LHCN-M2 (cell line): ENCODE measurements at regions not wholly inside any gene's neighbourhood (a gene's known extent, or its start where the extent isn't known, plus 50 kb on each side); places are given as distances from the start of the nearest gene placed in this dataset.

Experiments used
- DNase-seq: peaks from one replicate; pipeline ENCODE4 v3.0.0-alpha.2; 2012; ENCODE audit warnings: low read depth

GRCh38 chr20:52736507-52736906, 235.7 kb upstream of the TSHZ2 start:
- no peak for DNase-seq

DNA sequence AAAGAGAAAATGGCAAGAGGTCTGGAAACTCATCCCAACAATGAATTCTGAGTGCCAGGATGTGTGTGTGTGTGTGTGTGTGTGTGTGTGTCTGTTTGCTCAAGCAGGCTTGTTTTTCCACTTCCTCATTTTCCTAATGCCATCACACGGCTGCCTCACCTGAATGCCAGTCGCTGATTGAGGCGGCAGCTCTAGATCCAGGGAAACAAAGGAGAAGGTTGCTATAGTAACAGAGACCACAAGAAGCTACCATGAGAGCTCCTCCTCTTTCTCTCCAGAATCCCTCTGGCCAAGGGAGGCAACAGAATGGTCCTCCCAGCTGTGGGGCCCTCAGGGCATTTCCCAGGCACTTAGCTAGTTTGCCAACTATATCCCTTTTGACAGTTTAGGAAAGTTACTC, 241.1 kb upstream of the TSHZ2 start:
- DNase-seq = no peak

DNA sequence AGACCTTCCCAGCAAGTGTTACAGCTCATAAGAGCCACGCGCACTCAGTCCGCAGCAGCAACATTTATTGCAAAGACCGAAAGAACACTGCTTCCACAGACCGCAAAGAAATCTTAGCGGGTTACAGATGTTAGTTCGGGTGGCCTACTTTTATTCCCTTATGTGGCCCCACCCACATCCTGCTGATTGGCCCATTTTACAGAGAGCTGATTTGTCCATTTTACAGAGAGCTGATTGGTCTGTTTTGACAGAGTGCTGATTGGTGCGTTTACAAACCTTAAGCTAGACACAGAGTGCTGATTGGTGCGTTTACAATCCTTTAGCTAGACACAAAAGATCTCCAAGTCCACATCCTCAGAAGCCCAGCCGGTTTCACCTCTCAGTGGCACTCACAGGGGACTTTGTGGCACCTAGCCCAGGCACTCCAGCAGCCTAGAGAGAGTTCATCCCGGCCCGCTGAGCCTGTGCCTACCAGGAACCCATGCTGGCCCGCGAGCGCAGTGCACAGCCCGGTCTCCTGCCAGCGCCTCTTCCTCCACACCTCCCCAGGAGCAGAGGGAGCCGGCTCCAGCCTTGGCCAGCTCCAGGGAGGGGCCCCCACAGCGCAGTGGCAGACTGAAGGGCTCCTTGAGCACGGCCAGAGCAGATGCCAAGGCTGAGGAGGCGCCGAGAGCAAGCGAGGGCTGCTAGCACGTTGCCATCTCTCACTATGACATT, 244.3 kb upstream of the TSHZ2 start:
- DNase-seq = no peak

GRCh38 chr20:52724541-52724940, 247.6 kb upstream of the TSHZ2 start:
- DNase-seq = no peak

GRCh38 chr20:52722926-52723688, 249.1 kb upstream of the TSHZ2 start:
- DNase-seq = no peak

- no peak for DNase-seq
Observed at GRCh38 chr20:52708137-52708536, 264.0 kb upstream of the TSHZ2 start.

- no peak for DNase-seq
Observed at GRCh38 chr20:52704553-52704952, 267.6 kb upstream of the TSHZ2 start.

DNA sequence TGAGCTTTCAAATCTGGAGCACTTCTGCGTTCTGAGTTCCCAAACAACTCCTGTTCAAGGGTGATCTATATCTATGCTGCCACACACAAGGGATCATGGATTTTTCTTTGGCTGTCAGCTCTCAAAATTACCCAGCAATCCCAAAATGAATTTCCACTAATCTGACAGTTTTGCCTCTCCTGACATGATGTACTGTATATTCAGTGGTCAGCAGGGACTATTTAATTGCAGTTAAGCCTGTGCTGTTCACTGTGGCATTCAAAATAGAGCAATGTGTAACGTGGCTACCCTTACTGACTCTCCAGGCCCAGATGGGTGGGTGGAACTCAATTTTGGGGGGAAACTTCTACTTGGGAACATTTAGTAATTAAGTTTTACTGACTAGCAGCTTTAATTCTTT, 283.8 kb upstream of the TSHZ2 start:
- DNase-seq = no peak

- DNase-seq = peak; percentile 11
Observed at GRCh38 chr20:52684905-52685304, 287.3 kb upstream of the TSHZ2 start.

DNA sequence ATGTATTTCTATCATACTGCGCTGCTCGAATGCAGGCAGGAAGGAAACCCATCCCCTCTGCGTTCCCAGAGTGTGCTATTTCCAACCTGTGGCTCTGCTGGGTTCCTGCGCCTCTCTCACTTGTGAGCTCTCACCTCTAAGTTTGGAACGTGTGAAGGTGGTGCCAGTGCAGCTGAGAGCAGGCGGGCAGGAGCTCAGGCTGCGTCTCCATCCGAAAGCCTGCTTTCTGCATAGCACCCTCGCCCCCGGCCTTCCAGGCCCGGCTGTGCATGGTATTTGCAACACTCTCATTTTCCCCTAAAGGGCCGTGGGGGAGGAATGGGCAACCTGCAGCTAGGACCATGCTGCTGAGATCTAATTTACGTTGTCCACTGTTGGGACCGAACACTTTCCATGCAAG, 288.0 kb upstream of the TSHZ2 start:
- DNase-seq = no peak

DNA sequence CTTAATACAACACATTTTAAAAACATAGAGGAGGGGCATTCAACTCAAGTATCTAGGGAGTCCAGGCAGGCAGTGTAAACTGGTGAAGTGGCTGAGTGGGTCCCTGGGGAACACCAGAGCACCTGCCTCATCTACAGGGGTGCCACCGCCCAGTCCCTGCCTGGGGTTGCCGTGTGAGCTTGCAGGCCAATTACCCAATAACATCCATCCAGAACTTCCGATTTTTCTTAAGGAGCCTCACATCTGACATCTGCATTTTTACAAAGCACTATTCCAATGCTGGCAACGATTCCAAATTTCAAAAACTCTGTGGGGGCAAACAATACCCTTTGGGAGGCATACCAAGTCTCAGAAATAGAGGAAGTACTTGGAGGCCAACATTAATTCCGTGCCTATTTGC, 288.4 kb upstream of the TSHZ2 start:
- DNase-seq = no peak

DNA sequence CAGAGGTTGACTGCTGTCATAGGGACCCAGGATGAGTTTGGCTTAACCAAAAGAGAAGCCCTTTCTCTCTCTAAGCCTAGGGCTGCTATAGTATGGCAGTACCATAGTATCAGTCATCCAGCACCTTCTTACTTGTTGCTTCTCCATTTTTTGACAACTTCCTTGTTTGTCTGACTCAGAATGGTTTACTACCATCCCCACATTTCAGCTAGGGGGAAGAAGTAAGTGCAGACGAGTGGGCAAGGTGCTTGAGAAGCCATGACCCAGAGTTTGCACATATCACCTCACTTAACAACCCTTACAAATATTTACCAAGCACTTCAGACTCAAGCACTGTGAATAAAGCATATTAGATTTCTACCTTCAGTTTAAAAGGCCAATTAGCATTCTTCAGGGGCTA, 289.9 kb upstream of the TSHZ2 start:
- DNase-seq = no peak

DNA sequence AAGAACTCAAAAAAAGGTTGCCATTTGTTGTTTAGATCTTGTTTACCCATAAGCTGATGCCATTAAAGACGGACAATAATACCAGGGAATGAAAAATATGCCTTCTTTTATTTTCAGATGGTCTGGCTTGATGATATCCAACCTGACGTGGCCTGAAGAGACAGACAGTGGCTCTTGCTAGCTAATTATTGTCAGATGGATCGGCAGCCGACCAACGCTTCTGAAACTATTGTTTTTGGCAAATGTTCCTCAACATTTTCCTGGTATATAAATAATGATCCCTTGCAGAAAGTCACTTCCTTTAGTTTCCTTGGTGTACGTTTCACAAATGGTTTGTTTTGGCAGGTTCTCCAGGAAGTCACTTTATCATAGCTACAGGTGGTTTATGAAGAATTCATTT, 290.9 kb upstream of the TSHZ2 start:
- no peak for DNase-seq

DNA sequence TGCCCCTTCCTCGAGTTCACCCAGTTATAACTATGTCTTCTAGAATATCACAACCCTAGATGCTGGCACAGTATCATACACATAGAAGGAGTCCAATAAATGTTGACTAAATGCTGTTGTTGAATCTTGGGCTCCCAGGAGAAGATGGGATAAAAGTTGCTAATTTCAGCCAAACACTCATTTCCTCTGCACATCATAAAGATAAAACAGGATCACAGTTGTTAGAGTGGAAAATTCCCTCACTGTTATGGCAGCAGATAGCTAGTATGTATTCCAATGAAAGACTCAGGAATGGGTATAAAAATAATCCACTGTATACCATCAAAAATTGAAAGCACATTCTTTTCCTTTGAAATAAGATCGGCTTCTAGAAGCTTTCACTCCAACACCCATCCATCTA, 294.9 kb upstream of the TSHZ2 start:
- no peak for DNase-seq

DNA sequence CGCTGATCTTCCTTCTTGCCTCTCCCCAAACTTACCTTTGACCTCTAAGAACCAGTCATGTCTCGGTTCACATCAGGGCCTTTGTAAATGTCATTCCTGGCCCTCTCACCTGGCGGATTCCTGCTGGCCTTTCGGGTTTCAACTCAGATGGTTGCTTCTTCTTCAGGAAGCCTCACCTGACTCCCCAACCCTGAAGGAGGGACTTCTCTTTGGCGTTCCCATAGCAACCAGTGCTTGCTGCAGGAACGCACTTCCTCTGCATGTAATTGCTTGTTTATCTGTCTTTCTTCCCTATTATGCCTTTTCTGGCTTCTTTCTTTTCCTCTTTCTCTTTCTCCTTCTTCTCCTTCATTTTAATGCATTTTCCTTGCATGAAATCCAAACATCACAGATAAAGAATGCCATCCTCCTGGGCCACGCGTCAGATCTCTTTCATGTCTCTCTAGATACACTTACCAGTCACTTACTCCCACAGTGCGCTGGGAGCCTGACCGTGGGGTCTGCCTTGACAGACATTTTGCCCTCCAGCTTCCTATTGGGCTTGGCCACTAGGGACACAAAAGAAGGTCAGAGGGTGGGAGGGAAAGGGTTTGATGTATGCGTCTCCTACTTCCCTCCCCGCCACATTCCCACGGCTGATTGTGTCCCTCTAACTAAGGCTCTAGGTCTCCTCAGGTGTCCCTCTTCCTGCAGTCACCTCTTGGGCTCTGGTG, 295.7 kb upstream of the TSHZ2 start:
- no peak for DNase-seq

GRCh38 chr20:52675375-52675774, 296.8 kb upstream of the TSHZ2 start:
- no peak for DNase-seq

- no peak for DNase-seq
Observed at GRCh38 chr20:52668626-52669025, 303.5 kb upstream of the TSHZ2 start.

GRCh38 chr20:52667358-52667757, 304.8 kb upstream of the TSHZ2 start:
- DNase-seq = no peak

DNA sequence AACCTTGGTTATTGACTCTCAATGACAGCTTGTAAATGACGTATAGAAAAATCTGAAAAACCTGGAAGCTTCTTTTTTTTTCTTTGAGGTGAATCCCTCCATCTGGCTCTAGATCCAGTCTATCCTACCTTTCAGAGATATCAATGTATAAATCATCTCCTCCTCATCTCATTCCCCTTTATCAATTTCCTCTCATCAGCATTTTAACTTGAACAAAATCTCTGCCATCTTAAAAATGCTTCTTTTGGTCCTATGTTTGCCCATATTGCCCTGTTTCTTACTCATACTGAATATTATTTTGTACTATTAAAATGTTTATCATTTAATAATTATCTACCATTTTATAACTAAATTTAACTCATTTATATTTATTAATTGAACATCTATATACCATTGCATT, 306.7 kb upstream of the TSHZ2 start:
- no peak for DNase-seq

DNA sequence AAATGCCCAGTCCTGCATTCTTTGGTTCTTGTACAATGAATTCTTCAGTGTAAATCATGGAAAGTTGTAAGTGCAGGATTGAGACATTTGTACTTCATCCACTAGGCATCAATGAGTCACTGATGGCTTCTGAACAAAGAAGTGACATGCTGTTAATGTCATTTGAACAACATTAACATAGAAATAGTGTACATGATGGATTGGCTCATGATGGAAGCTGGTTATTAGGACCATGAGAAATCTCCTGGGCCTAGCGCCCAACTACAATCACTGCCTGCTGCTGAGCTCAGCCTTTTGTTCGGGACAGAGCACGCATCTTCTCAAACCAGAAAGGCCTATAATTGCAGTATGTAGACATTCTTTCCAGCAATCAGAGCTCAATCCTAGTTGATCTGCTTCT, 316.8 kb upstream of the TSHZ2 start:
- DNase-seq = no peak

GRCh38 chr20:52654567-52654966, 317.6 kb upstream of the TSHZ2 start:
- no peak for DNase-seq

GRCh38 chr20:52652271-52652670, 319.9 kb upstream of the TSHZ2 start:
- no peak for DNase-seq

- peak; percentile 4 for DNase-seq
Observed at GRCh38 chr20:52649727-52650126, 322.4 kb upstream of the TSHZ2 start.
